Hepatocyte (in vitro differentiated cells): ENCODE measurements at regions not wholly inside any gene's neighbourhood (a gene's known extent, or its start where the extent isn't known, plus 50 kb on each side); places are given as distances from the start of the nearest gene placed in this dataset.

ENCODE experiments used
- EZH2 ChIP-seq: fragments of 200-600 bp; sonication (generic); IDR thresholded peaks from 2 replicates; pipeline ENCODE4 v1.6.1; 2016; ENCODE audit warnings: antibody characterized with exemption, mild to moderate bottlenecking, borderline replicate concordance
- TF ChIP-seq, protein P1 (sequence below): fragments of 200-600 bp; sonication (generic); IDR thresholded peaks from 2 replicates; pipeline ENCODE4 v1.5.1; 2016; ENCODE audit warnings: antibody characterized with exemption, mild to moderate bottlenecking; ENCODE audit not compliant: poor library complexity

DNA sequence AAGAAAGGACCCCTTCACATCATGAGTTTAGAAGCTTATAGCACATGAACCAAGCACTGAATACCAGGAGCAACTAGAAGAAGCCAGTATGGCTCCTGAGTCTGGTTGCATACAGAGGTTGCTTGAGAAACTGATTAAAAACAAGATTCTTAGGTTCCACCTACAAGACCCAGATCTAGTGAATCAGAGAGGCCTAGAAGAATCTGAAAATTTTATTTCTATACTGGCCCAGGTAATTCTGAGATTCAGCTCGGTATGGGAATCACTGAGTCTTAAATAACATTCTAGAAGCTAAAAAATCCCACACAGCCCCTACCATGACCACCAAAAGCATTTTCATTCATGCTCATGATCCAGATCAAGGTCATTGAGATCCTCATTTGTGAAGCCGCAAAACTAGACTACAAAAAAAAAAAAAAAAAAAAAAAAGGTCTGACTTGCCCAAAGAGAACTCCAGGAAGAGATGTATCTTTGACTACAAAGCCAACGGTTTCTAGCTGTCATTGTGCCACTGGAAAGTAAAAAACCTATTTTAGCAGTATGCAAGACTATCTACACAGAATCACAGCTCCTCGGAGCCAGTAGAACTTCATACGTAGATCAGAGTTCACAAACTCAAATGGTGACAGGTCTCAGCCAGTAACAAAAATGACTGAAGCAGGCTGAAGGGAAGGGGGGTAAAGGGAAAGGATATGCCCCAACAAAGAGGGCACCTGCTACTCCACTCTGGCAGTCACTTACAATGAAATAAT, 168.4 kb upstream of the EGLN3 start:
- TF ChIP-seq, protein P1, sequence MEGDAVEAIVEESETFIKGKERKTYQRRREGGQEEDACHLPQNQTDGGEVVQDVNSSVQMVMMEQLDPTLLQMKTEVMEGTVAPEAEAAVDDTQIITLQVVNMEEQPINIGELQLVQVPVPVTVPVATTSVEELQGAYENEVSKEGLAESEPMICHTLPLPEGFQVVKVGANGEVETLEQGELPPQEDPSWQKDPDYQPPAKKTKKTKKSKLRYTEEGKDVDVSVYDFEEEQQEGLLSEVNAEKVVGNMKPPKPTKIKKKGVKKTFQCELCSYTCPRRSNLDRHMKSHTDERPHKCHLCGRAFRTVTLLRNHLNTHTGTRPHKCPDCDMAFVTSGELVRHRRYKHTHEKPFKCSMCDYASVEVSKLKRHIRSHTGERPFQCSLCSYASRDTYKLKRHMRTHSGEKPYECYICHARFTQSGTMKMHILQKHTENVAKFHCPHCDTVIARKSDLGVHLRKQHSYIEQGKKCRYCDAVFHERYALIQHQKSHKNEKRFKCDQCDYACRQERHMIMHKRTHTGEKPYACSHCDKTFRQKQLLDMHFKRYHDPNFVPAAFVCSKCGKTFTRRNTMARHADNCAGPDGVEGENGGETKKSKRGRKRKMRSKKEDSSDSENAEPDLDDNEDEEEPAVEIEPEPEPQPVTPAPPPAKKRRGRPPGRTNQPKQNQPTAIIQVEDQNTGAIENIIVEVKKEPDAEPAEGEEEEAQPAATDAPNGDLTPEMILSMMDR = no peak
- TF ChIP-seq EZH2 = no peak
